ENCODE measurements at regions not wholly inside any gene's neighbourhood (a gene's known extent, or its start where the extent isn't known, plus 50 kb on each side); places are given as distances from the start of the nearest gene placed in this dataset.
"Not testable (repeated sequence)": the region's sequence is repeated elsewhere in the genome, so short reads cannot be mapped to it uniquely, and the experiment has no call there.

GRCh38 chrX:3181846-3182245 lies 140.6 kb downstream of the ARSF start:
- DNase-seq, result no peak

- no peak for DNase-seq
Measured at GRCh38 chrX:3178329-3178728, 137.1 kb downstream of the ARSF start.

- DNase-seq, result no peak
Measured at GRCh38 chrX:3177851-3178250, 136.6 kb downstream of the ARSF start.

- DNase-seq, result no peak
Measured at GRCh38 chrX:3176439-3176820, 135.2 kb downstream of the ARSF start.

- no peak for DNase-seq
Measured at GRCh38 chrX:3175659-3176438, 134.6 kb downstream of the ARSF start.

- DNase-seq, result not testable (repeated sequence)
Measured at GRCh38 chrX:3172156-3172555, 130.9 kb downstream of the ARSF start.

- no peak for DNase-seq
Measured at GRCh38 chrX:3169421-3169820, 128.2 kb downstream of the ARSF start.

GRCh38 chrX:3167771-3168170 lies 126.5 kb downstream of the ARSF start:
- no peak for DNase-seq

- no peak for DNase-seq
Measured at GRCh38 chrX:3166670-3167455, 125.6 kb downstream of the ARSF start.

- no peak for DNase-seq
Measured at GRCh38 chrX:3165808-3166207, 124.5 kb downstream of the ARSF start.

Data from tongue (tissue), 1 donor.